Endothelial cell of umbilical vein (primary cell): ENCODE measurements at regions not wholly inside any gene's neighbourhood (a gene's known extent, or its start where the extent isn't known, plus 50 kb on each side); places are given as distances from the start of the nearest gene placed in this dataset.

Experiments used
- BruUV-seq: library from RNA; stranded (reverse); fragments of 400-500 nt; replicated peaks from 2 replicates; lab custom pipeline; 2021; lab: Mats Ljungman, UMichigan
- CTCF ChIA-PET: fragments of 300-600, 350-600 bp; sonication (Branson Sonifier 250); formaldehyde crosslinking; loops from one replicate; lab custom pipeline; 2021; ENCODE audit warnings: antibody characterized with exemption, inconsistent platforms; lab: Charles Lee
- POLR2A ChIA-PET: fragments of 300-600, 350-600 bp; sonication (Branson Sonifier 250); formaldehyde crosslinking; loops from one replicate; lab custom pipeline; 2021; ENCODE audit warnings: antibody characterized with exemption, inconsistent platforms; lab: Charles Lee
- DNase-seq: peaks from one replicate; pipeline ENCODE4 v3.0.0-alpha.2; 2011; ENCODE audit warnings: low read depth, low spot score
- FAIRE-seq: peaks from 2 replicates; lab custom pipeline; 2011; peaks lifted over from hg19 to GRCh38; lab: Jason Lieb, UNC
- H2AFZ ChIP-seq: 2 replicates; pipeline ENCODE4 v1.6.0; 2012; ENCODE audit warnings: low read depth, low read length, control low read depth, inconsistent platforms
- H3K27ac ChIP-seq: 2 replicates; pipeline ENCODE4 v1.5.1; 2011; ENCODE audit warnings: low read depth, mild to moderate bottlenecking, control low read depth, low read length, moderate library complexity; ENCODE audit not compliant: insufficient read depth
- H3K27me3 ChIP-seq, 2 experiments: 2 replicates each; pipeline versions ENCODE4 v1.6.0 to v1.6.1; 2011; ENCODE audit warnings: low read length in 2 of 2, mixed read lengths in 1 of 2; ENCODE audit not compliant: control insufficient read depth in 2 of 2, insufficient read depth in 2 of 2
- H3K36me3 ChIP-seq, 2 experiments: 2 replicates in 1 of 2; 3 replicates in 1 of 2; pipeline ENCODE4 v1.5.1; 2011; ENCODE audit warnings: low read length in 2 of 2, mild to moderate bottlenecking in 1 of 2, moderate library complexity in 1 of 2; ENCODE audit not compliant: control insufficient read depth in 2 of 2, insufficient read depth in 2 of 2; ENCODE audit errors: extremely low read depth in 1 of 2
- H3K4me1 ChIP-seq: 3 replicates; pipeline ENCODE4 v1.5.1; 2011; ENCODE audit warnings: mild to moderate bottlenecking, low read length; ENCODE audit not compliant: control insufficient read depth, insufficient read depth; ENCODE audit errors: extremely low read depth
- H3K4me2 ChIP-seq: 2 replicates; pipeline ENCODE4 v1.6.1; 2011; ENCODE audit warnings: low read length, control low read depth, mixed read lengths; ENCODE audit not compliant: insufficient read depth
- H3K4me3 ChIP-seq, 3 experiments: fragments of 200-600 bp in 1 of 3; sonication (generic), shearing (Covaris generic) in 1 of 3; replicated peaks in 1 of 3; 2 replicates each; pipeline ENCODE4 v1.5.1; 2011 to 2016; ENCODE audit warnings: control low read depth in 3 of 3, low read length in 3 of 3, mild to moderate bottlenecking in 2 of 3, inconsistent platforms in 1 of 3, low read depth in 1 of 3, moderate library complexity in 1 of 3; ENCODE audit not compliant: insufficient read depth in 1 of 3
- H3K79me2 ChIP-seq: 2 replicates; pipeline ENCODE4 v1.6.0; 2012; ENCODE audit warnings: low read length, inconsistent platforms; ENCODE audit not compliant: control insufficient read depth, insufficient read depth
- H3K9ac ChIP-seq: replicated peaks from 2 replicates; pipeline ENCODE3; 2011; ENCODE audit warnings: low read length, control low read depth; ENCODE audit not compliant: insufficient read depth; ENCODE audit errors: extremely low read depth
- H3K9me1 ChIP-seq: replicated peaks from 3 replicates; pipeline ENCODE4 v1.6.0; 2011; ENCODE audit warnings: mild to moderate bottlenecking, low read length; ENCODE audit not compliant: control insufficient read depth, insufficient read depth; ENCODE audit errors: extremely low read depth
- H3K9me3 ChIP-seq: replicated peaks from 2 replicates; pipeline ENCODE4 v1.5.1; 2012; ENCODE audit warnings: low read length, inconsistent platforms; ENCODE audit not compliant: control insufficient read depth, insufficient read depth
- H4K20me1 ChIP-seq: replicated peaks from 2 replicates; pipeline ENCODE3; 2011; ENCODE audit warnings: mild to moderate bottlenecking, low read length; ENCODE audit not compliant: control insufficient read depth, insufficient read depth; ENCODE audit errors: extremely low read depth
- CTCF ChIP-seq, 2 donors: IDR thresholded peaks; 1 replicate in 1 of 2; 2 replicates in 1 of 2; pipeline ENCODE4 v1.5.1; 2011; ENCODE audit warnings: low read length in 2 of 2, mild to moderate bottlenecking in 2 of 2, moderate library complexity in 2 of 2, control low read depth in 1 of 2, inconsistent platforms in 1 of 2, low read depth in 1 of 2; ENCODE audit not compliant: insufficient read depth in 1 of 2; ENCODE audit errors: extremely low read depth in 1 of 2
- EZH2 ChIP-seq: IDR thresholded peaks from 2 replicates; pipeline ENCODE4 v1.6.1; 2012; ENCODE audit warnings: borderline replicate concordance, low read depth, mild to moderate bottlenecking, moderate library complexity, low read length, inconsistent platforms; ENCODE audit not compliant: severe bottlenecking
- FOS ChIP-seq: IDR thresholded peaks from 2 replicates; pipeline ENCODE4 v1.6.1; 2011; ENCODE audit warnings: mild to moderate bottlenecking, low read length, moderate library complexity, borderline replicate concordance; ENCODE audit not compliant: insufficient read depth
- GATA2 ChIP-seq: IDR thresholded peaks from 2 replicates; pipeline ENCODE4 v1.7.0; 2011; ENCODE audit warnings: low read depth, mild to moderate bottlenecking, moderate library complexity, mixed read lengths, low read length; ENCODE audit not compliant: insufficient read length, insufficient read depth
- JUN ChIP-seq: IDR thresholded peaks from 2 replicates; pipeline ENCODE4 v1.6.1; 2011; ENCODE audit warnings: borderline replicate concordance, low read depth; ENCODE audit not compliant: insufficient read length, insufficient read depth
- MAX ChIP-seq: IDR thresholded peaks from 2 replicates; pipeline ENCODE4 v1.6.1; 2011; ENCODE audit not compliant: insufficient read depth, insufficient read length
- MYC ChIP-seq: IDR thresholded peaks from one replicate; pipeline ENCODE4 v1.6.1; 2011; ENCODE audit warnings: mild to moderate bottlenecking, low read depth, low read length
- POLR2A ChIP-seq: IDR thresholded peaks from 2 replicates; pipeline ENCODE4 v1.6.1; 2012; ENCODE audit warnings: low read depth, mild to moderate bottlenecking, control low read depth, low read length
- POLR2AphosphoS5 ChIP-seq: IDR thresholded peaks from 2 replicates; pipeline ENCODE4 v1.6.1; 2012; ENCODE audit warnings: low read depth, mild to moderate bottlenecking, control low read depth, low read length, moderate library complexity; ENCODE audit not compliant: insufficient read depth
- dilution Hi-C: fragments of 300-500 bp; cut with MboI; formaldehyde crosslinking; loops from one replicate; pipeline ENCODE4 v1.15.0; 2019; ENCODE audit warnings: low sequenced_read_pairs; ENCODE audit not compliant: extremely low pct_ligation_motif_present
- intact Hi-C: fragments of 100-400 bp; cut with micrococcal nuclease; formaldehyde crosslinking; loops from one replicate; pipeline ENCODE4 v1.10.0; 2022

GRCh38 chr16:66204756-66205155 is 161.7 kb upstream of the CDH5 start:
- Histone ChIP-seq H3K9ac (no peak overlapping the region), H3K9me3 (no peaks in the 10 kb centered on the region), H3K4me3 (no peak overlapping the region), H4K20me1 (no peaks in the 10 kb centered on the region), H3K36me3 (no peaks in the 10 kb centered on the region), H3K27me3 (no peaks in the 10 kb centered on the region), H2AFZ (no peak overlapping the region), H3K4me2 (no peak overlapping the region), H3K27ac (no peak overlapping the region), H3K9me1 (no peaks in the 10 kb centered on the region), H3K4me1 (peaks cover 3% of the 10 kb centered on the region), H3K79me2 (no peaks in the 10 kb centered on the region)
- no peak for FAIRE-seq
- intact Hi-C loops = no loop called here
- ChIA-PET CTCF (no interaction called here), POLR2A (no interaction called here)
- no TSS peak for BruUV-seq
- dilution Hi-C loops = no loop called here
- DNase-seq = no peak
- TF ChIP-seq POLR2A = no peak
- TF ChIP-seq POLR2AphosphoS5 = no peak
- no peak for TF ChIP-seq EZH2
- no peak for TF ChIP-seq GATA2
- no peak for TF ChIP-seq MAX
- TF ChIP-seq MYC = no peak
- TF ChIP-seq FOS = no peak
- no peak for TF ChIP-seq CTCF (IDR thresholded peaks at IDR 0.05; ENCODE audit: extremely low read depth in 1 of 2, insufficient read depth in 1 of 2, low read depth in 1 of 2, low read length in 2 of 2)
- no peak for TF ChIP-seq JUN
